PC-3 (cell line): ENCODE measurements at regions not wholly inside any gene's neighbourhood (a gene's known extent, or its start where the extent isn't known, plus 50 kb on each side); places are given as distances from the start of the nearest gene placed in this dataset. TPM values are rescaled to one million over a fixed set of nuclear protein-coding genes. Genes with fewer than 3 reads are reported as not detected.

Experiments
- microRNA-seq: library from miRNA; unstranded; fragments of <30 nt; microRNA quantifications from one replicate; pipeline ENCODE4 v1.1.0, GENCODE V29; 2020; ENCODE audit not compliant: unreplicated experiment

Small RNAs in the stretch of these regions (microRNA-seq; reads per million reads assigned to microRNA genes)
- gene MIR8060, result not detected
